Large intestine (tissue), 3 donors: ENCODE measurements at regions not wholly inside any gene's neighbourhood (a gene's known extent, or its start where the extent isn't known, plus 50 kb on each side); places are given as distances from the start of the nearest gene placed in this dataset.

Source experiments
- DNase-seq, 2 donors: peaks; one replicate each; pipeline versions ENCODE4 v3.0.0 to v3.0.0-alpha.2; 2013
- H3K27ac ChIP-seq: one replicate; pipeline ENCODE4 v1.5.1; 2013; ENCODE audit warnings: low read length
- H3K27me3 ChIP-seq: 2 replicates; pipeline ENCODE4 v1.6.1; 2013; ENCODE audit warnings: low read length; ENCODE audit not compliant: control insufficient read depth, insufficient read depth
- H3K36me3 ChIP-seq: 2 replicates; pipeline ENCODE4 v1.6.1; 2013; ENCODE audit warnings: low read length; ENCODE audit not compliant: control insufficient read depth, insufficient read depth
- H3K4me1 ChIP-seq: one replicate; pipeline ENCODE4 v1.6.1; 2013; ENCODE audit warnings: low read length; ENCODE audit not compliant: control insufficient read depth, insufficient read depth
- H3K4me3 ChIP-seq: one replicate; pipeline ENCODE4 v1.5.1; 2013; ENCODE audit warnings: low read length
- H3K9me3 ChIP-seq: one replicate; pipeline ENCODE4 v1.6.1; 2013; ENCODE audit warnings: mild to moderate bottlenecking, low read depth, low read length, moderate library complexity; ENCODE audit not compliant: control insufficient read depth
- WGBS: methylation state at CpG from one replicate; pipeline ENCODE4 v1.1.5; 2013; ENCODE audit warnings: low lambda C conversion rate; ENCODE audit not compliant: insufficient coverage; 5-methylcytosine and 5-hydroxymethylcytosine counted together

DNA sequence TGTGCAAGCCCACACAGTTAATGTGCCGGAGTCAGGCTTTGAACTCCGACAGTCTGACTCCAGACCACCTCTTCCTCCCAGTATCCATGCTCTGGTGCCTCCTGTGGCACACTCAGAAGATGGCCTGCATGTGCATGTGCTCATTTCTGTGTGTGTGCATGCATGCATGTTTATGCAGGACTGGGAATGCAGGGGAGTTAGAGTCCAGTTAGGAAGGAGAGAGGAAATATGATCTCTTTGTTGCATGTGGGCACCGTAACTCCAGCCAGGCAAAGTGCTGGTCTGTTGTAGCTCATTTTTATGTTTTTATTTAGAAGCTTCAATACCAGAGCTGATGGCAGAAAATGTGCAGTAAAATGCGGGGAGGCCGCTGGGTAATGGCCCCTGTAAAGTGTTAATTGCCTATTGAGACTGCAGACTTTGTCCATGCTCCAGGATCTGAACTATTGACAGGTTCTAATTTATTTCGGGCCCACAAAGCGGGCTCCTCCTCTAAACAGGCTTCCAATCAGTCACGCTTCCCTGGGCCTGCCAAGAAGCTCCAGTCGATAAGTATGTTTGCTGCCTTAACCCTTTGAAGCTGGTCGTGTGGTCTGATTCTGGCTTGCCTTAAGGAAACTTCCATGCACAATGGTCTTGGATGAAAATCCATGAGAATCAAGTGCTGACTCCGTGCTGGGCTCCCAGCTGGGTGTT lies 248.3 kb downstream of the DHX35 start:
- WGBS, result no CpG with 5 or more reads among the region's 11 CpGs
- no peaks in the 10 kb centered on the region for H3K27me3 ChIP-seq
- no peak overlapping the region for H3K4me3 ChIP-seq
- peak in 1 of 2 donors; percentile 9 for DNase-seq
- H3K9me3 ChIP-seq, result no peaks in the 10 kb centered on the region
- no peaks in the 10 kb centered on the region for H3K36me3 ChIP-seq
- H3K4me1 ChIP-seq, result no peaks in the 10 kb centered on the region
- H3K27ac ChIP-seq, result no peak overlapping the region

DNA sequence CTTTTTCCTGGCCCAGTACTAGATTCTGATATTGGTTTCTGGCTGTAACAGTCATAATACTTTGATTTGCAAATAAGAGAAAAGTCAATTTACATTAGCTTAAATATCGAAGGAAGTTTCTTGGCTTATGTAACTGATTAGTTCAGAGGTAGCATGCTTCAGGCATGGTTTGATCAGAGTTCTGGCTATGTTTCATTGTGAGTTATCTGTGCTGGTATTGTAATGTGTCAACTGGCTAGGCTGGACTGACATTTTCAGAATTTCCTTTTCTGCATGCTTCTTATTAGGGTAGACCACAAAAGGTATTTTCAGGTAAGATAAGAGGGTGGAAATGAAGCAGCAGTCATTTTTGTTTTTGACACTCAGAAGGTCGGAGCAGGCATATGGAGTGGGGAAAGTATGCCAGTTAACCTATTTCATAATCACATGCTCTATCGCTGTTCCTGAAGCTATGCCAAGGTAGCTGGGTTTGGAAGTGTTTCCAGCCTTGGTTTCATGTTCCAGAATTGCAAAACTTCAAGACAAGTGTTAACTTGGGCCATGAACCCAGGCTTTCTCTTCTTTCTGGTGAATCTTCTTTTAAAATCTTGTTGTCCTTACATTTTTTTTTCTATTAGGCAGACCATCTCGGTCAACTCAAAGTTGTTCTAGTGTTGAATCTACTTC lies 244.9 kb downstream of the DHX35 start:
- 88% methylated on average over 1 of the region's 4 CpGs for WGBS
- Histone ChIP-seq H3K9me3 (no peaks in the 10 kb centered on the region), H3K4me1 (no peaks in the 10 kb centered on the region), H3K27ac (no peak overlapping the region), H3K36me3 (no peaks in the 10 kb centered on the region), H3K27me3 (no peaks in the 10 kb centered on the region), H3K4me3 (no peak overlapping the region)
- DNase-seq, result no peak

- no peak for DNase-seq
- H3K9me3 ChIP-seq, result no peaks in the 10 kb centered on the region
- H3K36me3 ChIP-seq, result no peaks in the 10 kb centered on the region
- no peak overlapping the region for H3K27ac ChIP-seq
- H3K27me3 ChIP-seq, result no peaks in the 10 kb centered on the region
- no peak overlapping the region for H3K4me3 ChIP-seq
- H3K4me1 ChIP-seq, result no peaks in the 10 kb centered on the region
- WGBS, result 20% methylated on average over 2 of the region's 8 CpGs
Measured at GRCh38 chr20:39195582-39196021, 233.5 kb downstream of the DHX35 start.

- no CpG with 5 or more reads among the region's 12 CpGs for WGBS
- Histone ChIP-seq H3K27ac (no peak overlapping the region), H3K27me3 (no peaks in the 10 kb centered on the region), H3K4me3 (no peak overlapping the region), H3K4me1 (no peaks in the 10 kb centered on the region), H3K9me3 (no peaks in the 10 kb centered on the region), H3K36me3 (no peaks in the 10 kb centered on the region)
- no peak for DNase-seq
Measured at GRCh38 chr20:39190666-39191570, 228.8 kb downstream of the DHX35 start.

- Histone ChIP-seq H3K9me3 (no peaks in the 10 kb centered on the region), H3K27ac (no peak overlapping the region), H3K4me3 (no peak overlapping the region), H3K4me1 (no peaks in the 10 kb centered on the region), H3K36me3 (no peaks in the 10 kb centered on the region), H3K27me3 (no peaks in the 10 kb centered on the region)
- DNase-seq, result no peak
Measured at GRCh38 chr20:39188266-39188765, 226.2 kb downstream of the DHX35 start.

DNA sequence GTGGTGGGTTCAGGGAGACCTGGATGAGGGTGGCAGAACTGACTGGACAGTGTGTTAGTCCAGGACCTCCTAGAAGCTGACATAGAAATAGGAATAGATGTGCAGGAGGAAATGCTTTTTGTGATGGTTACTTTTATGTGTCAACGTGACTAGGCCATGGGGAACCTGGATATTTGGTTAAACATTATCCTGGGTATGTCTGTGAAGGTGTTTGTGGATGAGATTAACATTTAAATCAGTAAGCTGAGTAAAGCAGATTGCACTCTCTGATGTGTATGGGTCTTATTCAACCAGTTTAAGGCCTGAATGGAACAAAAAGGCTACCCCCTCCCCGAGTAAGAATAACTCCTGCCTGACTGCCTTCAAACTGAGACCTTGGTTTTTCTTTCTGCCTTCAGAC lies 219.3 kb downstream of the DHX35 start:
- WGBS, result 0% methylated on average over 1 of the region's 2 CpGs
- H3K4me1 ChIP-seq, result no peaks in the 10 kb centered on the region
- H3K36me3 ChIP-seq, result no peaks in the 10 kb centered on the region
- no peaks in the 10 kb centered on the region for H3K9me3 ChIP-seq
- no peaks in the 10 kb centered on the region for H3K27me3 ChIP-seq
- DNase-seq, result no peak
- no peak overlapping the region for H3K4me3 ChIP-seq
- no peak overlapping the region for H3K27ac ChIP-seq

DNA sequence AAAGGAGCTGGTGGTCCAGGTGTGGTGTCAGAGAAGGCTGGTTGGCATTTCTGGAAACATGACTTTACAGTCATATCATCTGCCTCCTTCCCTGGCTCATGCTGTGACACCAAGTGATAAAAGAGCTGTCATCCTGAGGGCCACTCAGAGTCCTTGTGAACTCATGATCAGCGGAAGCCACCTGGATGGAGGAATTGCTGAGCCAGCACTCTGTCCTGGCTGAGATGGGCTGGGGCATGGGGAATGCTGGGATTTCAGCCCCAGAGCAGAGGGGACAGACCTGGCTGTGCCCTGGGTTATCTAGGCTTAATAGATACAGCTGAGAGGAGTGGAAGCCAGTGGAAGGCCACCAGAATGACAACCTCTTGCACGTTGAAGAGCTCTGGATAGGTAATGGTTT lies 214.3 kb downstream of the DHX35 start:
- Histone ChIP-seq H3K4me3 (no peak overlapping the region), H3K4me1 (no peaks in the 10 kb centered on the region), H3K36me3 (no peaks in the 10 kb centered on the region), H3K27ac (no peak overlapping the region), H3K9me3 (no peaks in the 10 kb centered on the region), H3K27me3 (no peaks in the 10 kb centered on the region)
- no peak for DNase-seq
- no CpG with 5 or more reads among the region's 2 CpGs for WGBS

- no CpG with 5 or more reads among the region's 2 CpGs for WGBS
- H3K27ac ChIP-seq, result no peak overlapping the region
- H3K4me1 ChIP-seq, result no peaks in the 10 kb centered on the region
- no peaks in the 10 kb centered on the region for H3K36me3 ChIP-seq
- no peaks in the 10 kb centered on the region for H3K9me3 ChIP-seq
- no peak for DNase-seq
- no peaks in the 10 kb centered on the region for H3K27me3 ChIP-seq
- H3K4me3 ChIP-seq, result no peak overlapping the region
Measured at GRCh38 chr20:39170896-39171463, 208.8 kb downstream of the DHX35 start.

- H3K9me3 ChIP-seq, result no peaks in the 10 kb centered on the region
- 60% methylated on average over 1 of the region's 6 CpGs for WGBS
- no peaks in the 10 kb centered on the region for H3K36me3 ChIP-seq
- no peaks in the 10 kb centered on the region for H3K4me1 ChIP-seq
- DNase-seq, result no peak
- no peaks in the 10 kb centered on the region for H3K27me3 ChIP-seq
- no peak overlapping the region for H3K27ac ChIP-seq
- H3K4me3 ChIP-seq, result no peak overlapping the region
Measured at GRCh38 chr20:39165099-39165498, 203.0 kb downstream of the DHX35 start.

- H3K27ac ChIP-seq, result no peak overlapping the region
- no peaks in the 10 kb centered on the region for H3K9me3 ChIP-seq
- WGBS, result no CpG with 5 or more reads among the region's 2 CpGs
- H3K4me3 ChIP-seq, result no peak overlapping the region
- no peaks in the 10 kb centered on the region for H3K4me1 ChIP-seq
- no peaks in the 10 kb centered on the region for H3K36me3 ChIP-seq
- H3K27me3 ChIP-seq, result no peaks in the 10 kb centered on the region
- DNase-seq, result no peak
Measured at GRCh38 chr20:39164642-39165041, 202.5 kb downstream of the DHX35 start.
